Gastroesophageal sphincter (tissue), 3 donors: ENCODE measurements at regions not wholly inside any gene's neighbourhood (a gene's known extent, or its start where the extent isn't known, plus 50 kb on each side); places are given as distances from the start of the nearest gene placed in this dataset.

Experiments used
- CTCF ChIP-seq, 4 experiments: fragments of 200-600 bp in 2 of 4; fragments of 450-650 bp in 2 of 4; sonication (generic) in 1 of 4; IDR thresholded peaks; one replicate each; pipeline ENCODE4 v1.5.1; 2017 to 2019; ENCODE audit warnings: antibody characterized with exemption in 4 of 4, mild to moderate bottlenecking in 2 of 4, moderate library complexity in 2 of 4
- EP300 ChIP-seq: sonication (generic); formaldehyde crosslinking; IDR thresholded peaks from one replicate; pipeline ENCODE4 v1.6.1; 2017; ENCODE audit warnings: antibody characterized with exemption, mild to moderate bottlenecking
- POLR2A ChIP-seq, 2 donors: fragments of 450-650 bp; IDR thresholded peaks; one replicate each; pipeline ENCODE4 v1.6.1; 2017; ENCODE audit warnings: antibody characterized with exemption in 2 of 2, mild to moderate bottlenecking in 2 of 2, moderate library complexity in 1 of 2
- POLR2AphosphoS5 ChIP-seq: sonication (generic); formaldehyde crosslinking; IDR thresholded peaks from one replicate; pipeline ENCODE4 v1.6.1; 2017; ENCODE audit warnings: antibody characterized with exemption

DNA sequence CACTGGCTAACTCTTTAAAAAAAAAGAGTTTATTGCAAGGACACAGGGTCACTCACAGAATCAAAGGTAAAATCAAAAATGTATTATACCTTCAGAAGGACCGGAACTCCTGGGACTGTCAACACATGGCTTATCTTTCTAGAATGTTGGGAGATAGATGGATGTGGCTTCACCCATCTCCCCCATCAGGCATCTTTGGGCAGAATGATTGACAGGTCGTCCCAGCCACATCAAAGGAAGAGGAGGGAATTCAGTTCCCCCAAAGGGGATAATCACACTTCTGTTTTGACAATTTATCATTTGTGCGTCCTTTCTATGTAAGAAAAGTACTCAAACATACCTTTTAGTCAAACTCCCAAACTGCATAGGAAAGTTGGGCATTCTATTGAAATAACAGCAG lies 228.6 kb upstream of the CDH5 start:
- TF ChIP-seq POLR2AphosphoS5 (no peak), CTCF (IDR thresholded peaks at IDR 0.05) (no peak), EP300 (no peak), POLR2A (IDR thresholded peaks at IDR 0.05) (no peak)
